ENCODE measurements at regions not wholly inside any gene's neighbourhood (a gene's known extent, or its start where the extent isn't known, plus 50 kb on each side); places are given as distances from the start of the nearest gene placed in this dataset.
"Not testable (repeated sequence)": the region's sequence is repeated elsewhere in the genome, so short reads cannot be mapped to it uniquely, and the experiment has no call there.

GRCh38 chr16:14384745-14385144 lies 245.3 kb downstream of the PARN start:
- no peak for DNase-seq (ENCODE audit: low read depth)
- no peak for TF ChIP-seq CTCF (IDR thresholded peaks at IDR 0.05; ENCODE audit: control insufficient read depth, insufficient read depth, low read depth, low read length, missing control alignments)
- no peak overlapping the region for H3K4me3 ChIP-seq (ENCODE audit: control insufficient read depth, low read depth, low read length)

- DNase-seq (ENCODE audit: low read depth); H3K4me3 ChIP-seq (ENCODE audit: control insufficient read depth, low read depth, low read length): not testable (repeated sequence)
Measured at GRCh38 chr16:14383844-14384243, 246.2 kb downstream of the PARN start.

- DNase-seq (ENCODE audit: low read depth): no peak
- TF ChIP-seq CTCF (IDR thresholded peaks at IDR 0.05; ENCODE audit: control insufficient read depth, insufficient read depth, low read depth, low read length, missing control alignments): no peak
- H3K4me3 ChIP-seq (ENCODE audit: control insufficient read depth, low read depth, low read length): no peak overlapping the region
Measured at GRCh38 chr16:14378689-14379467, 251.2 kb downstream of the PARN start.

- no peak for TF ChIP-seq CTCF (IDR thresholded peaks at IDR 0.05; ENCODE audit: control insufficient read depth, insufficient read depth, low read depth, low read length, missing control alignments)
- DNase-seq (ENCODE audit: low read depth): no peak
Measured at GRCh38 chr16:14378131-14378551, 251.9 kb downstream of the PARN start.

GRCh38 chr16:14377326-14377725 lies 252.7 kb downstream of the PARN start:
- DNase-seq (ENCODE audit: low read depth): no peak
- no peak overlapping the region for H3K4me3 ChIP-seq (ENCODE audit: control insufficient read depth, low read depth, low read length)
- TF ChIP-seq CTCF (IDR thresholded peaks at IDR 0.05; ENCODE audit: control insufficient read depth, insufficient read depth, low read depth, low read length, missing control alignments): no peak

More at GRCh38 chr16:14378131-14378551, 251.9 kb downstream of the PARN start:
- no peak overlapping the region for H3K4me3 ChIP-seq (ENCODE audit: control insufficient read depth, low read depth, low read length)

GRCh38 chr16:14375132-14375491 lies 254.9 kb downstream of the PARN start:
- no peak overlapping the region for H3K4me3 ChIP-seq (ENCODE audit: control insufficient read depth, low read depth, low read length)
- no peak for TF ChIP-seq CTCF (IDR thresholded peaks at IDR 0.05; ENCODE audit: control insufficient read depth, insufficient read depth, low read depth, low read length, missing control alignments)
- no peak for DNase-seq (ENCODE audit: low read depth)

GRCh38 chr16:14374451-14375131 lies 255.5 kb downstream of the PARN start:
- no peak for TF ChIP-seq CTCF (IDR thresholded peaks at IDR 0.05; ENCODE audit: control insufficient read depth, insufficient read depth, low read depth, low read length, missing control alignments)
- H3K4me3 ChIP-seq (ENCODE audit: control insufficient read depth, low read depth, low read length): no peak overlapping the region
- DNase-seq (ENCODE audit: low read depth): no peak
